Liver (tissue), 8 donors: ENCODE measurements at regions not wholly inside any gene's neighbourhood (a gene's known extent, or its start where the extent isn't known, plus 50 kb on each side); places are given as distances from the start of the nearest gene placed in this dataset.
A peak's percentile ranks its signal among the peaks of the same experiment; 100 is the strongest.
"Not testable (repeated sequence)": the region's sequence is repeated elsewhere in the genome, so short reads cannot be mapped to it uniquely, and the experiment has no call there.

ENCODE experiments used
- DNase-seq: peaks from one replicate; pipeline ENCODE4 v3.0.0-alpha.2; 2017; ENCODE audit warnings: low spot score
- H3K27ac ChIP-seq, 2 donors: one replicate each; pipeline ENCODE4 v1.7.0; 2013; ENCODE audit warnings: inconsistent platforms in 2 of 2, low read length in 2 of 2, control low read depth in 1 of 2, low read depth in 1 of 2, mild to moderate bottlenecking in 1 of 2
- H3K27me3 ChIP-seq, 4 donors: one replicate each; pipeline versions ENCODE4 v1.6.1 to v1.7.0; 2013; ENCODE audit warnings: low read length in 3 of 4, inconsistent platforms in 1 of 4, mild to moderate bottlenecking in 1 of 4, moderate library complexity in 1 of 4; ENCODE audit not compliant: control insufficient read depth in 4 of 4, insufficient read depth in 4 of 4
- H3K36me3 ChIP-seq, 4 donors: one replicate each; pipeline versions ENCODE4 v1.6.1 to v1.7.0; 2013; ENCODE audit warnings: low read length in 3 of 4, mild to moderate bottlenecking in 3 of 4, low read depth in 1 of 4, moderate library complexity in 1 of 4; ENCODE audit not compliant: control insufficient read depth in 4 of 4, insufficient read depth in 3 of 4
- H3K4me1 ChIP-seq, 4 donors: one replicate each; pipeline versions ENCODE4 v1.6.1 to v1.7.0; 2013; ENCODE audit warnings: low read length in 3 of 4, mild to moderate bottlenecking in 3 of 4, moderate library complexity in 1 of 4; ENCODE audit not compliant: control insufficient read depth in 4 of 4, insufficient read depth in 4 of 4
- H3K4me3 ChIP-seq, 3 donors: one replicate each; pipeline versions ENCODE4 v1.6.1 to v1.7.0; 2013; ENCODE audit warnings: low read length in 3 of 3, control low read depth in 1 of 3, low read depth in 1 of 3, mild to moderate bottlenecking in 1 of 3
- H3K9ac ChIP-seq, 2 donors: one replicate each; pipeline ENCODE4 v1.7.0; 2013; ENCODE audit warnings: low read length in 2 of 2, mild to moderate bottlenecking in 2 of 2, moderate library complexity in 2 of 2, control low read depth in 1 of 2, low read depth in 1 of 2
- H3K9me3 ChIP-seq, 4 donors: one replicate each; pipeline versions ENCODE4 v1.6.1 to v1.7.0; 2013; ENCODE audit warnings: low read length in 3 of 4; ENCODE audit not compliant: control insufficient read depth in 4 of 4
- EGR1 ChIP-seq, 2 donors: IDR thresholded peaks; 2 replicates each; pipeline ENCODE4 v1.6.1; 2016 to 2018; ENCODE audit warnings: antibody characterized with exemption in 2 of 2, low read depth in 2 of 2
- FOXA1 ChIP-seq: IDR thresholded peaks from 2 replicates; pipeline ENCODE4 v1.6.1; 2016; ENCODE audit warnings: antibody characterized with exemption
- FOXA2 ChIP-seq: IDR thresholded peaks from 2 replicates; pipeline ENCODE4 v1.6.1; 2016; ENCODE audit warnings: antibody characterized with exemption
- GABPA ChIP-seq, 2 donors: IDR thresholded peaks in 1 of 2; conservative IDR thresholded peaks in 1 of 2; 2 replicates each; pipeline ENCODE4 v1.6.1; 2016; ENCODE audit warnings: antibody characterized with exemption in 2 of 2, mild to moderate bottlenecking in 1 of 2, moderate library complexity in 1 of 2
- HNF4A ChIP-seq, 2 donors: conservative IDR thresholded peaks; 2 replicates each; pipeline ENCODE4 v1.6.1; 2016; ENCODE audit warnings: antibody characterized with exemption in 2 of 2, mild to moderate bottlenecking in 2 of 2
- JUND ChIP-seq, 2 donors: IDR thresholded peaks; 2 replicates each; pipeline ENCODE4 v1.6.1; 2016; ENCODE audit warnings: antibody characterized with exemption in 2 of 2
- RAD21 ChIP-seq, 2 donors: IDR thresholded peaks; 2 replicates each; pipeline ENCODE4 v1.6.1; 2016; ENCODE audit warnings: antibody characterized with exemption in 2 of 2, mild to moderate bottlenecking in 2 of 2
- RXRA ChIP-seq, 2 donors: IDR thresholded peaks; 2 replicates each; pipeline ENCODE4 v1.6.1; 2017 to 2018; ENCODE audit warnings: antibody characterized with exemption in 2 of 2, mild to moderate bottlenecking in 1 of 2
- SP1 ChIP-seq: IDR thresholded peaks from 2 replicates; pipeline ENCODE4 v1.6.1; 2018; ENCODE audit warnings: antibody characterized with exemption, mild to moderate bottlenecking
- TAF1 ChIP-seq: conservative IDR thresholded peaks from 2 replicates; pipeline ENCODE4 v1.6.1; 2016; ENCODE audit warnings: antibody characterized with exemption, mild to moderate bottlenecking
- YY1 ChIP-seq: IDR thresholded peaks from 2 replicates; pipeline ENCODE4 v1.6.1; 2016; ENCODE audit warnings: antibody characterized with exemption, mild to moderate bottlenecking
- WGBS: extraction: QIAGEN DNeasy Blood & Tissue Kit; methylation state at CpG from one replicate; pipeline ENCODE4 v1.1.7; 2013; 5-methylcytosine and 5-hydroxymethylcytosine counted together
- TF ChIP-seq, protein P1 (sequence below): fragments of 150-350 bp; IDR thresholded peaks from 2 replicates; pipeline ENCODE4 v1.5.1; 2017; ENCODE audit warnings: improper control_type of control experiment, low read depth, low read length; ENCODE audit not compliant: missing input control
- TF ChIP-seq, protein P2 (sequence below): IDR thresholded peaks from 2 replicates; pipeline ENCODE4 v1.6.1; 2016; ENCODE audit warnings: antibody characterized with exemption
- TF ChIP-seq, protein P3 (sequence below): IDR thresholded peaks from 2 replicates; pipeline ENCODE4 v1.6.1; 2016; ENCODE audit warnings: antibody characterized with exemption
- TF ChIP-seq, protein P4 (sequence below): IDR thresholded peaks from 2 replicates; pipeline ENCODE4 v1.6.1; 2016; ENCODE audit warnings: antibody characterized with exemption, mild to moderate bottlenecking
- donor health status: healthy.
- donor health status: healthy.
- donor health status: healthy.
- donor health status: healthy.
- donor health status: healthy.

DNA sequence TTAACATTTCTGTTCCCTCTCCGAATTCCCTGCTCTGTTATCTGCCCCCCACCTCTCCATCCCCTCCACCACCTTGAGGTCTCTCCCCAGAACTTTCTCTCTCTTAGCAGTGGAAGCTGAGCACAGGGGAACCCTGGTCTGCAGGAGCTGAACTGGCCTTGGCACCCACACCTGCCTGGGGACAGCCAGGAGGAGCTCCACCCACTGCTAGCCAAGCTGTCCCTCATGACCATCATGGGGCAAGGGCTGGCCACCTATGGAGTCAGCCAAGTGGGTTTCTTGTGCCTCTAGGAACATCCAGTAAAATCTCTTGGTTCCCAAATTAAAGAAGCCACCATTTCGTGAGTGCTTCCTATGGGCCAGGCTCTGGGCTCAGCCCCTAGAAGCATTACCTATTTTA is 276.4 kb upstream of the TLE3 start:
- H3K36me3 ChIP-seq = no peaks in the 10 kb centered on the region
- peak; percentile 22 for DNase-seq
- peaks cover 5 to 32% (median 21%) of the 10 kb centered on the region in 4 donors for H3K4me1 ChIP-seq
- TF ChIP-seq, protein P1, sequence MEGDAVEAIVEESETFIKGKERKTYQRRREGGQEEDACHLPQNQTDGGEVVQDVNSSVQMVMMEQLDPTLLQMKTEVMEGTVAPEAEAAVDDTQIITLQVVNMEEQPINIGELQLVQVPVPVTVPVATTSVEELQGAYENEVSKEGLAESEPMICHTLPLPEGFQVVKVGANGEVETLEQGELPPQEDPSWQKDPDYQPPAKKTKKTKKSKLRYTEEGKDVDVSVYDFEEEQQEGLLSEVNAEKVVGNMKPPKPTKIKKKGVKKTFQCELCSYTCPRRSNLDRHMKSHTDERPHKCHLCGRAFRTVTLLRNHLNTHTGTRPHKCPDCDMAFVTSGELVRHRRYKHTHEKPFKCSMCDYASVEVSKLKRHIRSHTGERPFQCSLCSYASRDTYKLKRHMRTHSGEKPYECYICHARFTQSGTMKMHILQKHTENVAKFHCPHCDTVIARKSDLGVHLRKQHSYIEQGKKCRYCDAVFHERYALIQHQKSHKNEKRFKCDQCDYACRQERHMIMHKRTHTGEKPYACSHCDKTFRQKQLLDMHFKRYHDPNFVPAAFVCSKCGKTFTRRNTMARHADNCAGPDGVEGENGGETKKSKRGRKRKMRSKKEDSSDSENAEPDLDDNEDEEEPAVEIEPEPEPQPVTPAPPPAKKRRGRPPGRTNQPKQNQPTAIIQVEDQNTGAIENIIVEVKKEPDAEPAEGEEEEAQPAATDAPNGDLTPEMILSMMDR = no peak
- TF ChIP-seq GABPA (IDR thresholded peaks at IDR 0.05 in 1 of 2, conservative IDR thresholded peaks at IDR 0.05 in 1 of 2) (no peak), HNF4A (conservative IDR thresholded peaks at IDR 0.05) (no peak), FOXA1 (no peak), SP1 (no peak), TAF1 (no peak), RXRA (IDR thresholded peaks at IDR 0.05) (no peak), FOXA2 (no peak), JUND (IDR thresholded peaks at IDR 0.05) (no peak)
- TF ChIP-seq, protein P2, sequence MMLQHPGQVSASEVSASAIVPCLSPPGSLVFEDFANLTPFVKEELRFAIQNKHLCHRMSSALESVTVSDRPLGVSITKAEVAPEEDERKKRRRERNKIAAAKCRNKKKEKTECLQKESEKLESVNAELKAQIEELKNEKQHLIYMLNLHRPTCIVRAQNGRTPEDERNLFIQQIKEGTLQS = no peak
- TF ChIP-seq, protein P3, sequence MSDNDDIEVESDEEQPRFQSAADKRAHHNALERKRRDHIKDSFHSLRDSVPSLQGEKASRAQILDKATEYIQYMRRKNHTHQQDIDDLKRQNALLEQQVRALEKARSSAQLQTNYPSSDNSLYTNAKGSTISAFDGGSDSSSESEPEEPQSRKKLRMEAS = no peak
- H3K27ac ChIP-seq = no peak overlapping the region
- no peaks in the 10 kb centered on the region for H3K27me3 ChIP-seq
- WGBS = 95% methylated on average over 2 of the region's 2 CpGs
- H3K4me3 ChIP-seq = no peak overlapping the region
- no peaks in the 10 kb centered on the region for H3K9me3 ChIP-seq
- H3K9ac ChIP-seq = no peak overlapping the region

DNA sequence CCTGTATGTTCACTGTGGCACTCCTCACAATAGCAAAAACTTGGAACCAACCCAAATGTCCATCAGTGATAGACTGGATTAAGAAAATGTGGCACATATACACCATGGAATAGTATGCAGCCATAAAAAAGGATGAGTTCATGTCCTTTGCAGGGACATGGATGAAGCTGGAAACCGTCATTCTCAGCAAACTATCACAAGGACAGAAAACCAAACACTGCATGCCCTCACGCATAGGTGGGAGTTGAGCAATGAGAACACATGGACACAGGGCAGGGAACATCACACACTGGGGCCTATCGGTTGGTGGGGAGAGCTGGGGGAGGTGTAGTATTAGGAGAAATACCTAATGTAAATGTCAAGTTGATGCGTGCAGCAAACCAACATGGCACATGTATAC is 275.7 kb upstream of the TLE3 start:
- not testable (repeated sequence) for DNase-seq, H3K27ac ChIP-seq
- 63% methylated on average over 4 of the region's 4 CpGs for WGBS

DNA sequence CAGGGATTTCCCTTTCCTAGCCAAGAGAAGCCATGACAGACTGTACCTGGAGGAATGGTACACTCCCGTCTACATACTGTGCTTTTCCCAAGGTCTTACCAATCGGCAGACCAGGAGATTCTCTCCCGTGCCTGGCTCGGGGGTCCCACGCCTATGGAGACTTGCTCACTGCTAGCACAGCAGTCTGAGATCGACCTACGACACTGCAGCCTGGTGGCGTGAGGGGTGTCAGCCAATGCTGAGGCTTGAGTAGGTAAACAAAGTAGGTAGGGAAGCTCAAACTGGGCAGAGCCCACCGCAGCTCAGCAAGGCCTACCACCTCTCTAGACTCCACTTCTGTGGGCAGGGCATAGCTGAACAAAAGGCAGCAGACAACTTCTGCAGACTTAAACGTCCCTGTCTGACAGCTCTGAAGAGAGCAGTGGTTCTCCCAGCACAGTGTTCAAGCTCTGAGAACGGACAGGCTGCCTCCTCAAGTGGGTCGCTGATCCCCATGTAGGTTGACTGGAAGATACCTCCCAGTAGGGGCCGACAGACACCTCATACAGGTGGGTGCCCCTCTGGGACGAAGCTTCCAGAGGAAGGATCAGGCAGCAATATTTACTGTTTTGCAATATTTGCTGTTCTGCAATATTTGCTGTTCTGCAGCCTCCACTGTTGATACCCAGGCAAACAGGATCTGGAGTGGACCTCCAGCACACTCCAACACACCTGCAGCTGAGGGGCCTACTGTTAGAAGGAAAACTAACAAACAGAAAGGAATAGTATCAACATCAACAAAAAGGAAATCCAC is 270.4 kb upstream of the TLE3 start:
- H3K36me3 ChIP-seq, H3K4me3 ChIP-seq, H3K9me3 ChIP-seq, H3K27me3 ChIP-seq: not testable (repeated sequence)
- 63% methylated on average over 14 of the region's 14 CpGs for WGBS
- peak; percentile 42 for DNase-seq
- Histone ChIP-seq H3K9ac (peak overlapping the region in 1 of 2 donors; percentile 53), H3K27ac (peak overlapping the region; percentile 67 to 76), H3K4me1 (peaks cover 0 to 13% (median 9%) of the 10 kb centered on the region in 4 donors)
- TF ChIP-seq, protein P2 = peak; percentile 47
- TF ChIP-seq, protein P1 = peak; percentile 6
- TF ChIP-seq JUND (IDR thresholded peaks at IDR 0.05) (peak in 1 of 2 donors; percentile 49), SP1 (peak; percentile 58), RXRA (IDR thresholded peaks at IDR 0.05) (peak; percentile 51 to 87), RAD21 (IDR thresholded peaks at IDR 0.05) (peak; percentile 65 to 72), FOXA1 (peak; percentile 95), YY1 (peak; percentile 30), EGR1 (IDR thresholded peaks at IDR 0.05; ENCODE audit: low read depth in 2 of 2) (peak; percentile 15 to 48), FOXA2 (peak; percentile 89), GABPA (IDR thresholded peaks at IDR 0.05 in 1 of 2, conservative IDR thresholded peaks at IDR 0.05 in 1 of 2) (peak in 1 of 2 donors; percentile 45), HNF4A (conservative IDR thresholded peaks at IDR 0.05) (peak; percentile 53 to 78)
- TF ChIP-seq, protein P4, sequence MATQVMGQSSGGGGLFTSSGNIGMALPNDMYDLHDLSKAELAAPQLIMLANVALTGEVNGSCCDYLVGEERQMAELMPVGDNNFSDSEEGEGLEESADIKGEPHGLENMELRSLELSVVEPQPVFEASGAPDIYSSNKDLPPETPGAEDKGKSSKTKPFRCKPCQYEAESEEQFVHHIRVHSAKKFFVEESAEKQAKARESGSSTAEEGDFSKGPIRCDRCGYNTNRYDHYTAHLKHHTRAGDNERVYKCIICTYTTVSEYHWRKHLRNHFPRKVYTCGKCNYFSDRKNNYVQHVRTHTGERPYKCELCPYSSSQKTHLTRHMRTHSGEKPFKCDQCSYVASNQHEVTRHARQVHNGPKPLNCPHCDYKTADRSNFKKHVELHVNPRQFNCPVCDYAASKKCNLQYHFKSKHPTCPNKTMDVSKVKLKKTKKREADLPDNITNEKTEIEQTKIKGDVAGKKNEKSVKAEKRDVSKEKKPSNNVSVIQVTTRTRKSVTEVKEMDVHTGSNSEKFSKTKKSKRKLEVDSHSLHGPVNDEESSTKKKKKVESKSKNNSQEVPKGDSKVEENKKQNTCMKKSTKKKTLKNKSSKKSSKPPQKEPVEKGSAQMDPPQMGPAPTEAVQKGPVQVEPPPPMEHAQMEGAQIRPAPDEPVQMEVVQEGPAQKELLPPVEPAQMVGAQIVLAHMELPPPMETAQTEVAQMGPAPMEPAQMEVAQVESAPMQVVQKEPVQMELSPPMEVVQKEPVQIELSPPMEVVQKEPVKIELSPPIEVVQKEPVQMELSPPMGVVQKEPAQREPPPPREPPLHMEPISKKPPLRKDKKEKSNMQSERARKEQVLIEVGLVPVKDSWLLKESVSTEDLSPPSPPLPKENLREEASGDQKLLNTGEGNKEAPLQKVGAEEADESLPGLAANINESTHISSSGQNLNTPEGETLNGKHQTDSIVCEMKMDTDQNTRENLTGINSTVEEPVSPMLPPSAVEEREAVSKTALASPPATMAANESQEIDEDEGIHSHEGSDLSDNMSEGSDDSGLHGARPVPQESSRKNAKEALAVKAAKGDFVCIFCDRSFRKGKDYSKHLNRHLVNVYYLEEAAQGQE = peak; percentile 48
- TF ChIP-seq, protein P3 = peak; percentile 81

More for the DNA sequence above, 275.7 kb upstream of the TLE3 start:
- not testable (repeated sequence) for H3K27me3 ChIP-seq, H3K4me3 ChIP-seq, H3K9ac ChIP-seq, H3K36me3 ChIP-seq, H3K9me3 ChIP-seq
- H3K4me1 ChIP-seq = peaks cover 5 to 34% (median 23%) of the 10 kb centered on the region in 4 donors
